IMR-90 (cell line): ENCODE measurements at regions not wholly inside any gene's neighbourhood (a gene's known extent, or its start where the extent isn't known, plus 50 kb on each side); places are given as distances from the start of the nearest gene placed in this dataset.

ENCODE experiments used
- CEBPB ChIP-seq: IDR thresholded peaks from 2 replicates; pipeline ENCODE4 v1.6.1; 2012; ENCODE audit warnings: low read depth, low read length, improper control_type of control experiment
- CTCF ChIP-seq: conservative IDR thresholded peaks from 2 replicates; pipeline ENCODE4 v1.5.1; 2012; ENCODE audit warnings: mild to moderate bottlenecking, low read depth, low read length, improper control_type of control experiment
- FOS ChIP-seq: fragments of 150-350 bp; IDR thresholded peaks from 2 replicates; pipeline ENCODE4 v1.6.1; 2016; ENCODE audit warnings: low read depth, low read length
- MAFK ChIP-seq: IDR thresholded peaks from 2 replicates; pipeline ENCODE4 v1.6.1; 2012; ENCODE audit warnings: low read depth, low read length, improper control_type of control experiment
- POLR2A ChIP-seq: IDR thresholded peaks from 2 replicates; pipeline ENCODE4 v1.6.1; 2012; ENCODE audit warnings: mild to moderate bottlenecking, low read depth, low read length
- RAD21 ChIP-seq: IDR thresholded peaks from 2 replicates; pipeline ENCODE4 v1.6.1; 2012; ENCODE audit warnings: low read length, improper control_type of control experiment

- TF ChIP-seq FOS (no peak), CTCF (no peak), POLR2A (no peak), RAD21 (no peak), CEBPB (no peak), MAFK (no peak)
Observed at GRCh38 chr3:74516019-74516418, 98.4 kb downstream of the CNTN3 start.
